GM21576 (cell line): ENCODE measurements at regions not wholly inside any gene's neighbourhood (a gene's known extent, or its start where the extent isn't known, plus 50 kb on each side); places are given as distances from the start of the nearest gene placed in this dataset.
"Not testable (repeated sequence)": the region's sequence is repeated elsewhere in the genome, so short reads cannot be mapped to it uniquely, and the experiment has no call there.

Experiments
- ATAC-seq: cut with Tn5 transposase; IDR thresholded peaks from one replicate; pipeline ENCODE4 v1.9.1; 2021; ENCODE audit warnings: mild to moderate bottlenecking, moderate library complexity; ENCODE audit not compliant: unreplicated experiment

DNA sequence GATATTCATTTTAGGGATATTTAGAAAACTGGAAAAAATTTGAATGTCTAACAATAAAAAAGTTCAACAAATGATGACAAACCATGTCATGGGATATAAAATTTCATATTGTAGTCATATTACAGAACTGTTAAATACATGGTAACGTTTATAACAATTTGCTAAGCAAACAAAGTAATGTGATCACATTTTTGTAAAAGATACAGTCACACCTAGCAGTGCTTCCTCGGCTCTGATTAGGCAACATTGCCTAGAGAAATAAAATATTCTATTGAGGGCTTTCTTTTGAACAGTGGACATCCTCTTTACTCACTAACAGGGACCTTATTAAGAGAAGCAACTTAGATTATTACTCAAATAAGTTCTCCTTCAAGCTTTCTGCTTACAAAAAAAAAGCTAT, 605.5 kb downstream of the GATA3 start:
- ATAC-seq: no peak

DNA sequence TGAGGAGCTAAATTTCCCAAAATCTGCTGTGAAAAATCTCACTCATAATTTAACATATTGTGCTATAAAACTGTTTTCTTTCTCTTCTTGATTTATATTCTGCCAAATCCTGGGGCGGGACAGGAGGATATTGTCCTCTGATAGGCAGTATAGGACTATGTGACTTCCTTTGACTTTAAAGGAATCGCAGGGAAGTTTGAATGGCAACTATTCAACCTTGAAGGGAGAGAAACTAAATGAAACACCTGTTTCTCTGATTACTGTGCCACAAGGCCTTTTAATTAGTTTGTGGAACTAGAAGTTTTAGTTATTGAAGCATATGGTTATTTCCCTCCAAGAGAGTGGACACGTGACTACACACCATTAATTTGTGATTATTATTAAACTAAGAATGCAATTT, 607.4 kb downstream of the GATA3 start:
- ATAC-seq: no peak

DNA sequence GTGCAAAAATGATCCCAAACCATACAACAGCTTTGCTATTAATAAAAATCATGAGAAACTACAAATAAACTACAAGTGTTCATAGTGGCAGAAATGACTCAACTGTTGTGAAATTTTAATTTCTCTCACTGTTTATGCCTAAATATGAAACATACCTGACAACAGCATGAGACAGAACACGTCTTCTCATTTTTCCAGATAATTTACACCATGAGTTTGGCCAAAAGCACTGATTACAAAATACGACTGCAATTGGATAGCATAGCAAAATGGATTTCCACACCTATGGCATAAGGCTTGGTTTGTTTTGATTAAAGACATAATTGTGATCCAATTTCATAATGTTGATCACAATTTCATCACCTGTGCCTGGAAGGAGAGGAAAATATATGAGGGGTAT, 608.6 kb downstream of the GATA3 start:
- no peak for ATAC-seq

DNA sequence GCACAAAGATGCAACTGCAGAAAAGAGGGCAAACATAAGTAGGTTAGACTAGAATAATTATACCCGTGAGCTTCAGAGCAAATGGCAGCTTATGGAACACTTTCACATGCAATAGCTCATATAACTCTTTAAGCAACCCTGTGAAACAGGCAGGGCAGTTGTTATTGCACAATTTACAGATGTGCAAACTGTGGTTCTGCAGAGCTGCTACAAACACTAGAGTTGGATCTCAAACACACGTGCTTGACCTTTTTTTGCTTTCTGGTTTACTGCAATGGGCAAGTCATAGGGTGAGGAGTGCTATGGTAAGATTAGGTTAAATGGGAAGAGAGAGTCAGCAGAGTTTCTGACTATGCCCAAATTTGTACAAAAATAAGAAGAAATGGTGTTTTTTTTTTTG, 610.8 kb downstream of the GATA3 start:
- no peak for ATAC-seq

DNA sequence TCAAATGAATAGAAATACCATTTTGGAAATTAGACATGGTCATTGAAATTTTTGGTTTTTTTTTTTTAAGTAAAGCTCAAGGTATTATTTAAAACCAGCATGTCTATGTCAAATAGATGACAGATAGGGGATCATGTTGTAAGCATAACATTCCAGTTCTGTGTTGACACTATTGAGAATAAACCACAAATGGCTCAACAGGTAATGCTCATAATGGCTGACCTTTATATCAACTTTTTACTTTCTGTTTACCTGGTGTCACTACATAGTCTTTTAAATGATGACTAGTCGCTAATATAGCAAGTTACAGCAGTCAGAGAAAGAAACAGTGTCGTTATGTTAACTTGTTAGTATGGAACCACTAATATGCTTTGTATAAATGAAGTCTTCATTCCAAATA, 616.0 kb downstream of the GATA3 start:
- ATAC-seq: no peak

DNA sequence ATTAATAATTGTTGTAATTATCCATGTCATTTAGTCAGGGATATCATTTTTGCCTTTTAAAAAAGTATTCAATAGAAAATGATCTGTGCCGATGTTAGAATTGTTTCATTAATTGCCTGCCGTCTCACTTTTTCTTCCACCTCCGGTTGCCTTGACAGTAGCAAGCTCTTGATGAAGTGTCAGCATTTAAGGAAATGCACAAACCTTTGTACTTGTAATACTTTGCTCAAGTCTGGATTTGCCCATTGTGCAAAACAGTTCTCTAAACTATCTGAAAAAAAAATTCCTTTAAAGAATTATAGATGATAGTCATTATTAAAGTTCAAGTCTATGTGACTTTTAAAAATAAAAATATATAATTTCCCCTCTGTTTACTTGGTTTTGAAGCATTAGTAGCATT, 619.7 kb downstream of the GATA3 start:
- no peak for ATAC-seq

DNA sequence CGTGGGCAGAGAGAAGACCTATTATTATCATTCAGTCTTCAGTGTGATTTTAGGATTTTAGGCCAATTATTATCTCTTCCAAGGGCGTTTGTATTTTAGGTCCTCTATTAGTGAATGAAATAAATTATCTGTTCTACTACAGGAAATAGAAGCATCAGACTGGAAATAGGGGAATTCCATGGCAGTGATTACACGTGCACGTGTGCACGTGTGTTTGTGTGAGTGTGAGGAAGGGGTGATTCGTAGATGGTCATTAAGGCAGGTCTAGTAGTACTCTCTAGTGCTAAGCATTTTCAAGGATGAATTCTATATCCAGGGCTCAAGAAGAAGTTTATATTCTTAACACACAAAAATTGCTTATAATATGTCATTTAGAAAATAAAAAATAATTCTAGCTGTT, 623.2 kb downstream of the GATA3 start:
- ATAC-seq: no peak

DNA sequence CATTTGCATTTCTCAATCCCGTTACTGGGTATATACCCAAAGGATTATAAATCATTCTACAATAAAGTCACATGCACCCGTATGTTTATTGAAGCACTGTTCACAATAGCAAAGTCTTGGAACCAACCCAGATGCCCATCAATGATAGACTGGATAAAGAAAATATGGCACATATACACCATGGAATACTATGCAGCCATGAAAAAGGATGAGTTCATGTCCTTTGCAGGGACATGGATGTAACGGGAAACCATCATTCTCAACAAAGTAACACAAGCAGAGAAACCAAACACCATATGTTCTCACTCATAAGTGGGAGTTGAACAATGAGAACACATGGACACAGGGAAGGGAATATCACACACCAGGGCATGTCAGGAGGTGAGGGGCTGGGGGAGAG, 630.4 kb downstream of the GATA3 start:
- ATAC-seq: not testable (repeated sequence)

DNA sequence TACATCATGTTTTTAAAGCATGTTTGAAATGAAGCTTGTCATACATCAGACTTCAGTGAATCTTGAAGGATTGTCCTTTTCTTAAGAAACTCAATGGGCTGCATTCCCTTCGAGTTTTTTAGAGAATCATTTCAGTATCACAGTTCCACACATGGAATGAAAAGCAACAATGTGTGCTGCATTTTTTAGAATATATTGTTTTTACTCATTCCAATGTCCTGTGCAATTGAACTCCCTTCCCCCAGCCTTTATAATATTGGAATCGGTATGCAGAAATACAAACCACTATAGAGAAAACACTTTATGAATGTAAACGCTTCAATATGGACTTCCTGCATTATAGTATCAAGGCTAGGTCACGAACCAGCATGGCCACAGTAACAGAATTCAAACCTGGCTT, 634.4 kb downstream of the GATA3 start:
- ATAC-seq: no peak

DNA sequence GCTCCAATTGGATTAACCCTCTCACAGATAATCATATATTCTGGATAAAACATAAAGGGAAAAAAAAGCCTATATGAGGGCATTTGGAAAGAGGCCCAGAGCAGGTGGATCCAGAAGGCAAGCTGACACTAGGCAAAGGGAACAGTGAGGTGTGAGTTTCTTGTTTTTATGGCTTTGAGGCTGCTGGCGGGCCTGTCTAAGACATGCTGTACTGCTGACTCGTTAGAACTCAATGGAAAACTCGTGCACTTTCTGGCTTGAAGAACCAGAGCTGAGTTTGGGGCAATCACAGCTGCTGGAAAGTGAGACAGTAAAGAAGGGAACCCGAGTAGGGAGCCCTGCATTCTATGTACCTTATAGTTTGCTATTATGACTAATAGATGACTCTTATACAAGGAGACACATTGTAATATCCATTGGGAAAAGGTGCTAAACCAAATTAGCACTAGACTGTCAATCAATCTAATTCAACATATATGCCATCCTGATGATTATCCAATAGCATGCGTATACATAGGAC, 637.1 kb downstream of the GATA3 start:
- ATAC-seq: no peak

DNA sequence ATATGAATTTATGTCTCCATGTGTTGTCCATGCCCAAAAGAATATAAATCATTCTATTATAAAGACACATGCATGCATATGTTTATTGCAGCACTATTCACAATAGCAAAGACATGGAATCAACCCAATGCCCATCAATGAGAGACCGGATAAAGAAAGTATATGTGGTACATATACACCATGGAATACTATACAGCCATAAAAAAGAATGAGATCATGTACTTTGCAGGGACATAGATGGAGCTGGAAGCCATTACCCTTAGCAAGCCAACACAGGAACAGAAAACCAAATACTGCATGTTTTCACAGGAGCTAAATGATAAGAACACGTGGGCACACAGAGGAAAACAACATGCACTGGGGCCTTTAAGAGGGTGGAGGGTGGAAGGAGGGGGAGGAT, 639.1 kb downstream of the GATA3 start:
- not testable (repeated sequence) for ATAC-seq

DNA sequence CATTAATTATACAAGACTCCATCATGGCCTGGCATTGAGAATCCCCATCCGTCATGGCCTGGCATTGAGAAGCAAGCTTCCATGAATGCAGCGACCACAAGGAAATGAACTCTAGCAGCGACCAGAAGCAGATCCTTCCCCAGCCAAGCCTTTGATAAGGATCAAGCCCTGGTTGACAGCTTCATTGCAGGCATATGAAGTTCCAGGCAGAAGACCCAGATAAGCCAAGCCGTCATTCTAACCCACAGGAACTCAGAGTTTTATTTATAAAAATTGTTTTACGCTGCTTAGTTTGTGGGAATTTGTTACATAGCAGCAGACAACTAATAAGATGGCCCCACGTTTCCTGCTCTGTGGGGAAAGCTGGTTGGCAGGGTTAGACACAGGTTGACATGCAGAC, 642.3 kb downstream of the GATA3 start:
- ATAC-seq: no peak

DNA sequence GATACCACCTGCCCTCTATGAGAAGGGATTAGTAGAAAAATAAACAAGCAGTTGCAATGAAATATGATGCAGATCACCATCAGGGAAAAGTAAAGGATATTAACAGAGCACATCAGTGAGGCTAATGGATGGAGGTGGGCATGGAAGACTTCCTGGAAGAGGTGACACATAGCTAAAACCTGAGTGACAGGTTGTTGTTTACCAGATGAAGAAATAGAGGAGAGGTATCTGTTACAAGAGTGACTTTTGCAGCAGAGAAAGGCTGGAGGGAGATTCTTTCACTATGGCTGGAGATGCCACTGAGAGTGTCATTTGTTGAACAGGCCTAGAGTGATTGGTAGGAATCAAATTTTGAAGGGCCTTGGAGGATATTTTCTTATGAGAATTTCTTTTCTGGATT, 646.2 kb downstream of the GATA3 start:
- no peak for ATAC-seq

DNA sequence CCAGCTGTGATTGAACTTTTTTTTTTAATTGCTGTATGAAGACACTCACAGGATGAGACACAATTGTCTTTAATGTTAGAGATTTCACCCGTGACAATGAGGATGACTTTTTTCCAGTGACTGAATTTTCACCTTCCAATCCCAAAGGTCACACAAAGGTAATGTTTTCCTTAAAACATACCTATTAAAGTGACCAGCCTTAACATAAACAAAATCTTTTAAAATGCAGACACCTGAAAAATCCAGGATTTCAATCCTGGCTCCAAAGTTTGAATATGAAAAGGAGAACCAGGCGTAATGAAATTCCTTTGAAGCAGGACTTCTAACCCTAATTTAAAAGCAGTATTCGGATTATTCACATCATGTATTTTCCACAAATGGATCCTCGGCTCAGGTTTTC, 647.7 kb downstream of the GATA3 start:
- no peak for ATAC-seq

DNA sequence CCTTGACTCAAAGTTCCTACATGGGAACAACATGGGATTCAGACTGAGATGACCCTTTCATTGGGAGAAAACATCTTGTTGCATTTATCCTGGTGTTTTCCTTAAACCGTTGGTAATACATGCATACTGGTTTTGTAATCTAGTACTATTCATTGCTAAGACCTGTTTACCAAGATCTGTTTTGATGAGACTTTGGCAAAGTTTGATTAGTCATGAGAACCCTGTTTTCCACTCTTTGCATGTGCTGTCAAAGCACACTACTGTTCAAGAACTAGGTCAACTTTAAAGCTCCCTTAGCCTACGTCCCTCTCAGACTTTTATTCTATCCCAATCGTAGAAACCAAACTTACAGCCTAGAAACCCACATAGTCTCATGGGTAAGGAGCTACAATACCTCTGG, 650.9 kb downstream of the GATA3 start:
- no peak for ATAC-seq

DNA sequence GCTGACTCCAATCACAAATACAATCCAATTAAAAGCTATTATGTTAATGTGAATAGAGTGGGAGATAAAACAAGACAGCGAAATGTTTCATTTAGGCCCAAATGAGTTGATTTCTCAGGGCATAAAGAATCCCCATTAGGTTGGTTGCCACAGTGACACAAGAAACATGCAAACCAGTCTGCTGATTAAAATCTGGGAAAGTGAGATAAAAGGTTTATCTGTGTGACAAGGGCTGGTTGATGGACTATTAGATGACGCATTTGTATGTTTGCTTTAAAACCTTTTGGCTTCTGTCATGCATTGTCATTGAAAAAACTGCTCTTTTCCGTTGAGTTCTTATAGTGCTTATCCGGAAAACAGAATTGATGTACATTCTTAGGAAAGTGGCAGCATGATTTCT, 658.2 kb downstream of the GATA3 start:
- ATAC-seq: no peak

DNA sequence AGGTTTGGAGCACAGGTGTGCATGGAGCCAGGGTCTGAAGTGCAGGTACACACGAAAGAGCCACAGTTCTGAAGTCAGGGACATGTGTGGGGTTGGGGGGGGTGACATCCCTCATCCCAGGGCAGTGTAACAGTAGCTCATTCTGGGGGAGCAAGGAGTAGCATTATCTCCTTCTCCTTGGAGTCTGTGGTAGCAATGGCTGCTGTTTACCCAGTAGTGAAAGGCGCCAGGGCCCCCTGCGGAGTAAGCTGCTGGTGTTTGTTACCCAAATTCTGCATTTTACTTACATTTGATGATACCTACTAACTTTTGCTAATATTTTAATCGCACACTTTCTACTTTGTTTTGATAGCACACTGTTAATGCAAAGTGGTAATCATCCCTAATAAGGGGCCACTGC, 665.5 kb downstream of the GATA3 start:
- ATAC-seq: no peak

DNA sequence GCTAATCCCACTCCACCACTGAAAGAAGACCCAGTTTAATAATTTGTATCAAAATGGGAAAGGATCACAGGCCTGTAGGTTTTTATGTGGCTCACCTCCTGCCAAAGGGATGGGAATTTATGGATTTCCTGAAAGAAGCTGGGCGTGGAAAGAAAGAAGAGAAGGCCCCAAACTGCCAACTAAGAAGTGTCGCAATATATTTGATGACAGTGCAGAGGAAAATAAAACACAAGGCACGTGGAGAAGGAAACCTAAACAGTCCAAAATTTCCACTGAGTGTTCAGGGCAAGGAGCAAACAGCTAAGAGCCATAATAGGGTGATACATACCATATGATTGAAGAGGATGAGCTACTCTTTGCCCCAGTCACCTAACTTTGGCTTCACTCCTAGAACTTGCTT, 667.2 kb downstream of the GATA3 start:
- no peak for ATAC-seq

DNA sequence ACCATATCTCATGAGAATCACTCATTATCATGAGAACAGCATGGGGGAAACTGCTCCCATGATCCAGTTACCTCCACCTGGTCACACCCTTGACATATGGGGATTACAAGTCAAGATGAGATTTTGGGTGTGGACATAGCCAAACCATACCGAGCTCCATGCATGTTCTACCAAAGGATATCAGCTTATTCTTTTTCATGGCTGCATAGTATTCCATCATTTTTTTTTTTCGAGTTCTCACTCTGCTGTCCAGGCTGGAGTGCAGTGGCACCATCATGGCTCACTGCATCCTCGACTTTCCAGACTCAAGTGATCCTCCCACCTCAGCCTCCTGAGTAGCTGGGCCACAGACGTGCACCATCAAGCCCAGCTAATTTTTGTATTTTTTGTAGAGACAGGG, 668.3 kb downstream of the GATA3 start:
- no peak for ATAC-seq

DNA sequence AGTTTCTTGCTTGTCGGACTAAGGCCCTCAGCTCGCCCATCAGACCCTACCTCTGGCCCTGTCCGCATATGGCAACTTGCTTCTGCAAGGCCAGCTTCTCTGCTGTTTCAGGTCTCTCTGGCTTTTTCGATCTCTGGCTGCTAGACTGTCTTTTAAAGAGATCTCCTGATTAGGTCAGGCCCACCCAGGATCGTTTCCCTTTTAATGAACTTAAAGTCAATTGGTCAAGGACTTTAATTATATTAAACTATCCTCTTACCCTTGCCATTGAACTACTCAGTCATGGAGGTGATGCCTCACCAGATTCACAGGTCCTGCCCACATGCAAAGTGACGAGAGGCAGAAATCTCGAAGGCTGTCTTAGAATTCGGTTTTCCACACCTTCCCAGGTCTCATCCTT, 670.9 kb downstream of the GATA3 start:
- no peak for ATAC-seq

DNA sequence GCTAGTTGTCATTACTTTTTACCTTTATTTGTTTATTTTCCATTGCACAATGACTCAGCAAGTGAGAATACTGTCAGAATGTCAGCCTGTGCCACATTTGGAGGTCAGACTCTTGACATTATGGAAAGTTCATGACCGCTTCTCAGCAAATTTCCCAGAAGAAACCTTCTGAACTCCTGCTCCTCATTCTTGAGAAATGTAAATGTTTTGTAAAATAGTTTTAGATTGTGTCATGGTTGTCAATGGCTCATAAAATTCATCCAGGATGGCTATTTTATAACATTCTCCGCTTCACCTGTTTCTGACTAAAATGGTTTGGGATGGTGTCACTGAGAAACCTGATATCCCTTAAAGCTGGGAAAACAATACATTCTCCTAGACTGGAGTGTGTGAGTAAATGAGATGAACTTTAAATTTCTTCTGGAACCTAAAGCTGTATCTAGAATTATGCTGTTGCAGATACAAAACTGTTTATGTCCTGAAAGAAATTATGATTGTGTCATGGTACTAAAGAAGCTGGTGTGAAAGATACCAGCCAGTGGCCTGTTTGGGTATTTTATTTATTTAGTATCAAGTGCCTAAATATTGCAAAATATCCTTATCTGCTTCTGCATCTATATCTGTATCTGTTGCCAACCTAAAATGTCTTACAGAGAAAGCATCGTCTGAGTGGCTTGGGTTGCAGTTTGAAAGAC, 671.7 kb downstream of the GATA3 start:
- no peak for ATAC-seq

DNA sequence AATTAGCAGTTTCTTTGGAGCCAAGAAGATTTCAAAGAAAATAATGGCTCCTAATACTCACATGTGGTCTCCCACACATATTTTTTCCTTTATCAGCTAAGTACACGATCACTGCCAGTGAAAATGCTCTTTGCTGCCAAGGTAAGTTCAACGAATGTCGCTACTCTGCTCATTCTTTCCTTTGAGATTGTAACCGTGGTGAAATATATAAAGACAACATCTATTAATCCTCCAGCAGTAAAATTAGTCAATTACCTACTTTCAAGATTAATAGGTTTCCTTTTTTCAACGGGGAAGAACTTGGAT, 672.2 kb downstream of the GATA3 start:
- ATAC-seq: no peak
